SK-N-SH (cell line): ENCODE measurements at regions not wholly inside any gene's neighbourhood (a gene's known extent, or its start where the extent isn't known, plus 50 kb on each side); places are given as distances from the start of the nearest gene placed in this dataset.

Experiments used
- CTCF ChIA-PET: fragments of 300-600, 350-600 bp; formaldehyde crosslinking; extraction: SDS; loops from one replicate; lab custom pipeline; 2021; lab: Yijun Ruan, JAX
- POLR2A ChIA-PET: fragments of 350-600 bp; sonication (Branson Sonifier 250); formaldehyde crosslinking; extraction: SDS; loops from one replicate; lab custom pipeline; 2020; ENCODE audit warnings: antibody characterized with exemption, inconsistent platforms; lab: Yijun Ruan, JAX
- DNase-seq: peaks from one replicate; pipeline ENCODE4 v3.0.0; 2012
- H2AFZ ChIP-seq: fragments of 200-600 bp; sonication (generic); 2 replicates; pipeline ENCODE4 v1.8.1; 2016; ENCODE audit warnings: antibody characterized with exemption, mild to moderate bottlenecking, low read depth
- H3F3A ChIP-seq: fragments of 200-600 bp; sonication (generic); replicated peaks from 2 replicates; pipeline ENCODE3; 2016; ENCODE audit warnings: antibody characterized with exemption, mild to moderate bottlenecking; ENCODE audit not compliant: insufficient read depth
- H3K27ac ChIP-seq, 2 experiments: fragments of 200-500 bp in 1 of 2; fragments of 200-600 bp in 1 of 2; sonication (Bioruptor generic) in 1 of 2; sonication (generic), shearing (Covaris generic) in 1 of 2; 2 replicates each; pipeline versions ENCODE4 v1.5.1 to v1.6.1; 2014 to 2016; ENCODE audit warnings: low read depth in 2 of 2, inconsistent platforms in 1 of 2, low read length in 1 of 2, mild to moderate bottlenecking in 1 of 2, mixed read lengths in 1 of 2
- H3K27me3 ChIP-seq: fragments of 200-600 bp; sonication (generic), shearing (Covaris generic); 2 replicates; pipeline ENCODE4 v1.6.1; 2016; ENCODE audit warnings: mixed run types; ENCODE audit not compliant: insufficient read depth
- H3K36me3 ChIP-seq, 2 experiments: fragments of 200-500 bp in 1 of 2; fragments of 200-600 bp in 1 of 2; sonication (Bioruptor generic) in 1 of 2; sonication (generic) in 1 of 2; replicated peaks in 1 of 2; 2 replicates each; pipeline versions ENCODE3 to v1.5.1; 2014 to 2016; ENCODE audit warnings: low read length in 1 of 2, mild to moderate bottlenecking in 1 of 2; ENCODE audit not compliant: insufficient read depth in 2 of 2, control insufficient read depth in 1 of 2
- H3K4me1 ChIP-seq, 2 experiments: fragments of 200-500 bp in 1 of 2; fragments of 200-600 bp in 1 of 2; sonication (Bioruptor generic) in 1 of 2; sonication (generic), shearing (Covaris generic) in 1 of 2; 2 replicates each; pipeline versions ENCODE4 v1.5.1 to v1.6.1; 2014 to 2016; ENCODE audit warnings: low read depth in 1 of 2, low read length in 1 of 2, mixed run types in 1 of 2; ENCODE audit not compliant: insufficient read depth in 2 of 2, control insufficient read depth in 1 of 2
- H3K4me2 ChIP-seq: fragments of 200-600 bp; sonication (generic), shearing (Covaris generic); 2 replicates; pipeline ENCODE4 v1.6.1; 2017; ENCODE audit warnings: mixed run types
- H3K4me3 ChIP-seq, 2 experiments: fragments of 200-500 bp in 1 of 2; fragments of 200-600 bp in 1 of 2; sonication (Bioruptor generic) in 1 of 2; sonication (generic), shearing (Covaris generic) in 1 of 2; 2 replicates each; pipeline versions ENCODE4 v1.5.1 to v1.8.1; 2014 to 2016; ENCODE audit warnings: low read depth in 2 of 2, inconsistent platforms in 1 of 2, low read length in 1 of 2, mild to moderate bottlenecking in 1 of 2, mixed read lengths in 1 of 2, moderate library complexity in 1 of 2
- H3K79me2 ChIP-seq: fragments of 200-600 bp; sonication (generic); 2 replicates; pipeline ENCODE4 v1.8.1; 2017; ENCODE audit warnings: mild to moderate bottlenecking; ENCODE audit not compliant: insufficient read depth
- H3K9ac ChIP-seq: fragments of 200-600 bp; sonication (generic); 2 replicates; pipeline ENCODE4 v1.6.1; 2017; ENCODE audit warnings: mixed run types
- H3K9me2 ChIP-seq: fragments of 200-600 bp; sonication (generic); 2 replicates; pipeline ENCODE4 v1.6.1; 2017; ENCODE audit warnings: mixed run types
- H3K9me3 ChIP-seq: fragments of 200-600 bp; sonication (generic); 2 replicates; pipeline ENCODE4 v1.6.1; 2017; ENCODE audit warnings: mixed run types, mild to moderate bottlenecking, moderate library complexity
- H4K20me1 ChIP-seq: fragments of 200-600 bp; sonication (generic); 2 replicates; pipeline ENCODE4 v1.6.1; 2017; ENCODE audit warnings: mild to moderate bottlenecking, mixed run types; ENCODE audit not compliant: insufficient read depth
- CHD2 ChIP-seq: fragments of 150-350 bp; IDR thresholded peaks from 2 replicates; pipeline ENCODE4 v1.6.1; 2018; ENCODE audit warnings: low read length; ENCODE audit not compliant: partially characterized antibody
- EP300 ChIP-seq, 2 experiments: IDR thresholded peaks; 2 replicates each; pipeline versions ENCODE4 v1.4.0 to v1.6.1; 2012; ENCODE audit warnings: borderline replicate concordance in 1 of 2, low read depth in 1 of 2, low read length in 1 of 2
- FOSL2 ChIP-seq: IDR thresholded peaks from 2 replicates; pipeline ENCODE4 v1.4.0; 2012; ENCODE audit warnings: low read depth, mild to moderate bottlenecking, moderate library complexity, borderline replicate concordance
- FOXJ3 ChIP-seq: sonication (generic); formaldehyde crosslinking; IDR thresholded peaks from 2 replicates; pipeline ENCODE4 v1.5.1; 2020; ENCODE audit warnings: mild to moderate bottlenecking, missing genetic modification reagents
- FOXM1 ChIP-seq: IDR thresholded peaks from 2 replicates; pipeline ENCODE4 v1.4.0; 2012; ENCODE audit warnings: low read depth, mild to moderate bottlenecking
- GABPA ChIP-seq: IDR thresholded peaks from 2 replicates; pipeline ENCODE4 v1.4.0; 2012; ENCODE audit warnings: low read depth, mild to moderate bottlenecking
- GATA2 ChIP-seq: sonication (generic); formaldehyde crosslinking; IDR thresholded peaks from 2 replicates; pipeline ENCODE4 v1.5.0; 2020; ENCODE audit warnings: mild to moderate bottlenecking, missing genetic modification reagents
- IRF3 ChIP-seq: fragments of 150-350 bp; IDR thresholded peaks from 2 replicates; pipeline ENCODE4 v1.6.1; 2016; ENCODE audit warnings: mild to moderate bottlenecking, low read depth, low read length
- MXI1 ChIP-seq: IDR thresholded peaks from 2 replicates; pipeline ENCODE4 v1.6.1; 2012; ENCODE audit warnings: mild to moderate bottlenecking, low read depth, low read length, improper control_type of control experiment
- RCOR1 ChIP-seq: fragments of 150-350 bp; IDR thresholded peaks from 2 replicates; pipeline ENCODE4 v1.6.1; 2017; ENCODE audit warnings: antibody characterized with exemption, low read length
- RFX5 ChIP-seq: IDR thresholded peaks from 2 replicates; pipeline ENCODE4 v1.6.1; 2012; ENCODE audit warnings: mild to moderate bottlenecking, improper control_type of control experiment, low read length
- USF1 ChIP-seq: IDR thresholded peaks from 2 replicates; pipeline ENCODE4 v1.4.0; 2012; ENCODE audit warnings: low read depth, borderline replicate concordance
- WGBS: methylation state at CpG from one replicate; pipeline ENCODE4 v1.1.6; 2017; ENCODE audit warnings: low lambda C conversion rate; 5-methylcytosine and 5-hydroxymethylcytosine counted together

- CTCF ChIA-PET = interaction anchor here (0.7 to 5.0 kb wide), 7 partner anchors 8 to 236 kb away, joined by 3 to 25 read pairs (median 5); no protein-coding TSS in a partner anchor
- peak; percentile 66 for TF ChIP-seq RCOR1
- TF ChIP-seq FOXJ3 (CRISPR knock-in tag) = peak; percentile 78
- no peak for TF ChIP-seq RFX5
- TF ChIP-seq GATA2 (CRISPR knock-in tag) = peak; percentile 67
- no peak for TF ChIP-seq IRF3
- TF ChIP-seq MXI1 = 0 out of 2 replicates have a peak, but pooled peaks have one; percentile 42
- TF ChIP-seq EP300 (IDR thresholded peaks at IDR 0.05; ENCODE audit: borderline replicate concordance in 1 of 2, low read depth in 1 of 2, low read length in 1 of 2) = peak in 1 of 2 experiments; percentile 75; a peak in 2 of 4 replicates
These were observed 57.2 kb upstream of the ELN start for GRCh38 chr7:73970801-73971229.

GRCh38 chr7:73971322-73971703 is 56.7 kb upstream of the ELN start:
- no peak for DNase-seq
- no peaks in the 10 kb centered on the region for H3K9me2 ChIP-seq
- WGBS = 96% methylated on average over 4 of the region's 4 CpGs
- ChIA-PET POLR2A (interaction anchor here (0.6 to 1.5 kb wide), 3 partner anchors 56 to 256 kb away, joined by 3 read pairs; partner anchors contain the start of gene ELN), CTCF (interaction anchor here (0.7 to 5.0 kb wide), 8 partner anchors 9 to 105 kb away, joined by 3 to 25 read pairs (median 4); no protein-coding TSS in a partner anchor)
- H4K20me1 ChIP-seq = no peaks in the 10 kb centered on the region
- H3K9ac ChIP-seq = no peak overlapping the region
- TF ChIP-seq FOXJ3 (CRISPR knock-in tag) = no peak
- TF ChIP-seq GABPA = no peak
- no peak for TF ChIP-seq USF1
- no peak for TF ChIP-seq IRF3
- TF ChIP-seq CHD2 = no peak
- TF ChIP-seq FOSL2 = no peak
- no peak for TF ChIP-seq FOXM1
- no peaks in the 10 kb centered on the region for H3F3A ChIP-seq
- no peaks in the 10 kb centered on the region for H3K9me3 ChIP-seq
- H3K36me3 ChIP-seq = no peaks in the 10 kb centered on the region
- no peaks in the 10 kb centered on the region for H3K27me3 ChIP-seq
- H3K4me1 ChIP-seq = peaks cover 0 to 20% of the 10 kb centered on the region in 2 experiments; a peak in 1 of 4 replicates
- H3K4me2 ChIP-seq = no peak overlapping the region
- no peak overlapping the region for H3K4me3 ChIP-seq
- no peaks in the 10 kb centered on the region for H3K79me2 ChIP-seq
- peak overlapping the region in 1 of 2 experiments; percentile 76; a peak in 2 of 4 replicates for H3K27ac ChIP-seq
- no peak overlapping the region for H2AFZ ChIP-seq

More at GRCh38 chr7:73970801-73971229, 57.2 kb upstream of the ELN start:
- no peaks in the 10 kb centered on the region for H3K27me3 ChIP-seq
- no peak overlapping the region for H2AFZ ChIP-seq
- no peak overlapping the region for H3K4me3 ChIP-seq
- POLR2A ChIA-PET = interaction anchor here (0.6 to 1.5 kb wide), 3 partner anchors 57 to 257 kb away, joined by 3 read pairs; partner anchors contain the start of gene ELN
- H3F3A ChIP-seq = no peaks in the 10 kb centered on the region
- H3K4me1 ChIP-seq = peaks cover 0 to 20% of the 10 kb centered on the region in 2 experiments; a peak in 1 of 4 replicates
- H3K9me3 ChIP-seq = no peaks in the 10 kb centered on the region
- H3K4me2 ChIP-seq = no peak overlapping the region
- peak; percentile 93 for DNase-seq
- no peak overlapping the region for H3K9ac ChIP-seq
- H3K27ac ChIP-seq = peak overlapping the region in 1 of 2 experiments; percentile 76; a peak in 2 of 4 replicates
- WGBS = 42% methylated on average over 11 of the region's 12 CpGs
- H4K20me1 ChIP-seq = no peaks in the 10 kb centered on the region
- H3K9me2 ChIP-seq = no peaks in the 10 kb centered on the region
- no peaks in the 10 kb centered on the region for H3K36me3 ChIP-seq
- no peaks in the 10 kb centered on the region for H3K79me2 ChIP-seq
